Thoracic aorta (tissue), 2 donors: ENCODE measurements at regions not wholly inside any gene's neighbourhood (a gene's known extent, or its start where the extent isn't known, plus 50 kb on each side); places are given as distances from the start of the nearest gene placed in this dataset.

Experiments used
- ATAC-seq: fragments of 150-250 bp; one replicate; pipeline ENCODE4 v1.8.0; 2017; ENCODE audit warnings: low read depth; ENCODE audit not compliant: insufficient number of reproducible peaks, low FRiP score
- DNase-seq: peaks from one replicate; pipeline ENCODE4 v3.0.0-alpha.2; 2020; ENCODE audit warnings: low spot score
- H3K27ac ChIP-seq, 2 donors: fragments of 200-600 bp; sonication (generic); 1 replicate in 1 of 2; 2 replicates in 1 of 2; pipeline ENCODE4 v1.5.1; 2016; ENCODE audit warnings: mild to moderate bottlenecking in 2 of 2, moderate library complexity in 2 of 2
- H3K27me3 ChIP-seq: fragments of 200-600 bp; sonication (generic); replicated peaks from 2 replicates; pipeline ENCODE4 v1.6.0; 2016; ENCODE audit warnings: mild to moderate bottlenecking; ENCODE audit not compliant: insufficient read depth
- H3K36me3 ChIP-seq: fragments of 200-600 bp; sonication (generic); one replicate; pipeline ENCODE4 v1.5.1; 2016
- H3K4me1 ChIP-seq, 2 donors: fragments of 200-600 bp; sonication (generic); 1 replicate in 1 of 2; 2 replicates in 1 of 2; pipeline versions ENCODE4 v1.5.1 to v1.6.0; 2016; ENCODE audit warnings: low read depth in 2 of 2, mild to moderate bottlenecking in 1 of 2; ENCODE audit not compliant: control insufficient read depth in 1 of 2
- H3K4me3 ChIP-seq: fragments of 200-600 bp; sonication (generic); 2 replicates; pipeline ENCODE4 v1.5.1; 2016; ENCODE audit warnings: mild to moderate bottlenecking
- H3K9me3 ChIP-seq: fragments of 200-600 bp; sonication (generic); 2 replicates; pipeline ENCODE4 v1.5.1; 2016
- TF ChIP-seq, protein P1 (sequence below): fragments of 200-600 bp; sonication (generic); IDR thresholded peaks from one replicate; pipeline ENCODE4 v1.5.1; 2019; ENCODE audit warnings: antibody characterized with exemption

DNA sequence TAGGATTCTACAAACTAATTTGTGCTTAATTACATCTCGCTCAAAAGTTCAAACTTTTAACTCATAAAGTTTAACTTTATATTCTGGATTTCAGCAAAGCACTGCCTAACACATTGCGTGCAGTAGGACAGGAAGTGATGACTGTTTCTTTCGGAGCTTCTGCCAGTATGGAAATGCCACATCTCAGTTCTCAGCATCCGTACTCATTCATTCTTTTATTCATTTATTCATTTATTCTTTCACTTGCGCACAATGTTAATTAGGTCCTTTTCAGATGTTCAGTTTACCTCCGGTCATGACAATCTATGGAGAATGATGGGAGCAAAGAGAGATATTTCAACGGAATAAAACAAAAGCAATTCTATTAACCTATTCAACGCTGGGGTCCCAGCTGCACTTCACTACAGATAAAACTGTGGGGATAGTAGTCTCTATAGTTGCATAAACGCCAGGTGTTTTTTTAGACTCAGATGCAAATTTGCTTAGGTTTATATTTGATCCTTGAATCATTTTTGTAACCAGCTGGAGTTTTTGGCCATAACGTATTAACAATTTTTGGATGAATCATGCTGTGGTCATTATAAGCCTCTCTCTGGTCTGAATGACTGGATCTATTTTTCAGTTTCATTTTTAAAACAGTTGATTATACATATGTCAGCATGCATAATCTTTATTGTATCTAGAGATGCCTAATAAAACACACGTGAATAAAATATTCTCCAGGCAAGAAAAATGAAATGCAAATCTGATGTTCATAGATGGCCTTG lies 143.9 kb downstream of the KCNJ2 start:
- DNase-seq: no peak
- Histone ChIP-seq H3K27me3 (no peaks in the 10 kb centered on the region), H3K4me1 (no peaks in the 10 kb centered on the region), H3K27ac (no peak overlapping the region), H3K9me3 (no peaks in the 10 kb centered on the region), H3K4me3 (no peak overlapping the region), H3K36me3 (no peaks in the 10 kb centered on the region)
- TF ChIP-seq, protein P1, sequence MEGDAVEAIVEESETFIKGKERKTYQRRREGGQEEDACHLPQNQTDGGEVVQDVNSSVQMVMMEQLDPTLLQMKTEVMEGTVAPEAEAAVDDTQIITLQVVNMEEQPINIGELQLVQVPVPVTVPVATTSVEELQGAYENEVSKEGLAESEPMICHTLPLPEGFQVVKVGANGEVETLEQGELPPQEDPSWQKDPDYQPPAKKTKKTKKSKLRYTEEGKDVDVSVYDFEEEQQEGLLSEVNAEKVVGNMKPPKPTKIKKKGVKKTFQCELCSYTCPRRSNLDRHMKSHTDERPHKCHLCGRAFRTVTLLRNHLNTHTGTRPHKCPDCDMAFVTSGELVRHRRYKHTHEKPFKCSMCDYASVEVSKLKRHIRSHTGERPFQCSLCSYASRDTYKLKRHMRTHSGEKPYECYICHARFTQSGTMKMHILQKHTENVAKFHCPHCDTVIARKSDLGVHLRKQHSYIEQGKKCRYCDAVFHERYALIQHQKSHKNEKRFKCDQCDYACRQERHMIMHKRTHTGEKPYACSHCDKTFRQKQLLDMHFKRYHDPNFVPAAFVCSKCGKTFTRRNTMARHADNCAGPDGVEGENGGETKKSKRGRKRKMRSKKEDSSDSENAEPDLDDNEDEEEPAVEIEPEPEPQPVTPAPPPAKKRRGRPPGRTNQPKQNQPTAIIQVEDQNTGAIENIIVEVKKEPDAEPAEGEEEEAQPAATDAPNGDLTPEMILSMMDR: no peak
- no peak for ATAC-seq

DNA sequence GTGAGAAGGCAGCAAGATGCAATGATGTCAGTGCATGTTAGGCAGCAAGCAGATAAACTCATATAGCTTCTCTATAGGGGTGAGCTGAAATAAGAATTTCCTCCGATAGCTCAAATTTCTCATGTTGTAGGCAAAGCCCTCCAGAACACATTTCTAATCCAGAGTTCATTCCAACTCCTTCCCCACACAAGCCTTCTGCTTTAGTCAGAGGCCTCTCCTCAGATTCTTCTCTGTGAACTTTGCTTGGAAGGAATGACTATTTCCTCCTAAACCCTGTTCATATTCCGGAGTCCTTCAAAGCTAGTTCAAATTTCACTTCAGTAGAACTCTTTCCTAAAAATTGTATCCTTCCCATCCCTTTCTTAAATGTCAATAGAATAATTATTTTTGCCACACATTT lies 144.8 kb downstream of the KCNJ2 start:
- H3K4me1 ChIP-seq: no peaks in the 10 kb centered on the region
- no peak for DNase-seq
- TF ChIP-seq, protein P1: no peak
- no peaks in the 10 kb centered on the region for H3K27me3 ChIP-seq
- no peak overlapping the region for H3K27ac ChIP-seq
- H3K9me3 ChIP-seq: no peaks in the 10 kb centered on the region
- ATAC-seq: no peak
- H3K4me3 ChIP-seq: no peak overlapping the region
- H3K36me3 ChIP-seq: no peaks in the 10 kb centered on the region

DNA sequence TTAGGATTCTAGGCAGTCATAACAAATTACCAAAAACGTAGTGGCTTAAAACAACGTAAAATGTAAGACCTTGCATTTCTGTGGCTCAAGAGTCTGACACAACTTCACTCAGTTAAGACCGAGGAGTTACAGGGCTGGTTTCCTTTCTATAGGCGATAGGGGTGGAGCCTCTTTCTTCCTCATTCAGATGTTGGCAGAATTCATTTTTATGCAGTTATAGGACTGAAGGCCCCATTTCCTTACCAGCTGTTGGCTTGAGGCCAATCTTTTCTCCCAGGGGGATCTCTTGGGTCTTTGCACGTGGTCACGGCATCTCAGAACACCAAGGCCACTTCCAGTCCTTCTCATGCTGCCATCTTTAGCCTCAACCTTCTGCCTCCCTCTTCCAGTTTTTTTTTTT lies 145.2 kb downstream of the KCNJ2 start:
- H3K27me3 ChIP-seq: no peaks in the 10 kb centered on the region
- peak; percentile 12 for ATAC-seq
- no peak for DNase-seq
- no peaks in the 10 kb centered on the region for H3K4me1 ChIP-seq
- TF ChIP-seq, protein P1: no peak
- H3K27ac ChIP-seq: no peak overlapping the region
- no peaks in the 10 kb centered on the region for H3K9me3 ChIP-seq
- H3K4me3 ChIP-seq: no peak overlapping the region
- no peaks in the 10 kb centered on the region for H3K36me3 ChIP-seq

DNA sequence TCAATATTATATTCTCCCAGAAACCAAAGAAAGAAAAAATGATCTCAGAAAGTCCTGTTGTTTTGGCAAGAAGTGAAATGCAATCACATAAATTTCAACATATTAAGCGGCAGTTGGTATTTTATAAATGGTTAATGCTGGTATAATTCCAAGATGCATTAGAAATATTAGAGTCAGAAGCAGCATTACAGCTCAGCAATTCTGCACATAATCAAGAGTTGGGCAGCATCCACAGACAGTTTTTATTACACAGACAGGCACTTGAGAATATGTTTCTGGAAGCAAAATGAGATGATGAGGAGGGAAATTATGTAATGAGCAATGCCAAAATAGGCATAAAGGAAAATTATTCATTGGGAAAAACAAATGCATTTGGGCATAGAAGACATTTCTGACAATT lies 148.1 kb downstream of the KCNJ2 start:
- Histone ChIP-seq H3K4me1 (no peaks in the 10 kb centered on the region), H3K27ac (no peak overlapping the region), H3K27me3 (no peaks in the 10 kb centered on the region), H3K36me3 (no peaks in the 10 kb centered on the region), H3K9me3 (no peaks in the 10 kb centered on the region), H3K4me3 (no peak overlapping the region)
- ATAC-seq (no peak), DNase-seq (no peak)
- TF ChIP-seq, protein P1: no peak

DNA sequence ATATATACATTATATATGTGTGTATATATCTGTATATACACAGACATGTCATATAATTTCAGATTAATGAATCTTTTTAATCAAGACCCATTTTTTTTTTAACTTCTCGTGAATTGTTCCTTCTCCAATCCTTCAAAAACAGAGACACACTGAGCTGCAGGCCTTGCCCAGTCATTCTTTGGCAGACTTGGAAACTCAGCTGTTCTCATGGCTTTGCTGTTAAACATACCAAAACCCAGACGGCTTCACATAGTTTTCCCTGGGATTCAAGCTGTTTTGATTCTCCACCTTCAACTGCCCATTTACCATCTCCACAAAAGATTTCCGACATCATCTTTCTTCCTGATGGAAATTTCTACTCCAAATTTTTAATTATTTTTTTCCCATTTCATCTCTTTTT lies 148.7 kb downstream of the KCNJ2 start:
- Histone ChIP-seq H3K9me3 (no peaks in the 10 kb centered on the region), H3K27me3 (no peaks in the 10 kb centered on the region), H3K4me3 (no peak overlapping the region), H3K27ac (no peak overlapping the region), H3K36me3 (no peaks in the 10 kb centered on the region), H3K4me1 (no peaks in the 10 kb centered on the region)
- DNase-seq (no peak), ATAC-seq (no peak)
- TF ChIP-seq, protein P1: no peak
